ENCODE measurements at regions not wholly inside any gene's neighbourhood (a gene's known extent, or its start where the extent isn't known, plus 50 kb on each side); places are given as distances from the start of the nearest gene placed in this dataset.
"Not testable (repeated sequence)": the region's sequence is repeated elsewhere in the genome, so short reads cannot be mapped to it uniquely, and the experiment has no call there.

GRCh38 chr7:91731976-91732375, 148.5 kb downstream of the MTERF1 start:
- H3K36me3 ChIP-seq = no peaks in the 10 kb centered on the region
- intact Hi-C loops (cut with DNase I) = no loop called here
- no peaks in the 10 kb centered on the region for H3K4me1 ChIP-seq
- H3K4me3 ChIP-seq = no peak overlapping the region
- H3K27me3 ChIP-seq = no peaks in the 10 kb centered on the region
- no peak for DNase-seq (ENCODE audit: extremely low spot score)
- H3K9me3 ChIP-seq = peaks cover 0 to 14% (median 6%) of the 10 kb centered on the region in 4 donors
- no peak overlapping the region for H3K27ac ChIP-seq (replicated peaks in 1 of 4)
- no peak for TF ChIP-seq POLR2A (IDR thresholded peaks at IDR 0.05; ENCODE audit: low read depth)
- no peak for TF ChIP-seq EP300 (IDR thresholded peaks at IDR 0.05)
- no peak for TF ChIP-seq POLR2AphosphoS5 (IDR thresholded peaks at IDR 0.05)
- no peak for TF ChIP-seq CTCF (IDR thresholded peaks at IDR 0.05)
- WGBS = 75% methylated on average over 5 of the region's 5 CpGs

- H3K27ac ChIP-seq (replicated peaks in 1 of 4) = no peak overlapping the region
- H3K9me3 ChIP-seq = peaks cover 0 to 12% (median 10%) of the 10 kb centered on the region in 4 donors
- intact Hi-C loops (cut with DNase I) = no loop called here
- DNase-seq (ENCODE audit: extremely low spot score) = no peak
- WGBS = 87% methylated on average over 3 of the region's 3 CpGs
- no peaks in the 10 kb centered on the region for H3K36me3 ChIP-seq
- no peaks in the 10 kb centered on the region for H3K27me3 ChIP-seq
- no peaks in the 10 kb centered on the region for H3K4me1 ChIP-seq
- H3K4me3 ChIP-seq = no peak overlapping the region
- TF ChIP-seq POLR2A (IDR thresholded peaks at IDR 0.05; ENCODE audit: low read depth) = no peak
- no peak for TF ChIP-seq POLR2AphosphoS5 (IDR thresholded peaks at IDR 0.05)
- TF ChIP-seq CTCF (IDR thresholded peaks at IDR 0.05) = no peak
- TF ChIP-seq EP300 (IDR thresholded peaks at IDR 0.05) = no peak
Measured at GRCh38 chr7:91749418-91749817, 131.1 kb downstream of the MTERF1 start.

GRCh38 chr7:91750091-91750490, 130.4 kb downstream of the MTERF1 start:
- intact Hi-C loops (cut with DNase I) = no loop called here
- H3K27ac ChIP-seq (replicated peaks in 1 of 4) = no peak overlapping the region
- no peaks in the 10 kb centered on the region for H3K4me1 ChIP-seq
- TF ChIP-seq POLR2AphosphoS5 (IDR thresholded peaks at IDR 0.05) (no peak), CTCF (IDR thresholded peaks at IDR 0.05) (no peak), EP300 (IDR thresholded peaks at IDR 0.05) (no peak), POLR2A (IDR thresholded peaks at IDR 0.05; ENCODE audit: low read depth) (no peak)
- no peak overlapping the region for H3K4me3 ChIP-seq
- no peak for DNase-seq (ENCODE audit: extremely low spot score)
- 97% methylated on average over 1 of the region's 1 CpG for WGBS
- H3K36me3 ChIP-seq = no peaks in the 10 kb centered on the region
- peaks cover 0 to 12% (median 10%) of the 10 kb centered on the region in 4 donors for H3K9me3 ChIP-seq
- no peaks in the 10 kb centered on the region for H3K27me3 ChIP-seq

GRCh38 chr7:91752102-91752501, 128.4 kb downstream of the MTERF1 start:
- intact Hi-C loops (cut with DNase I) = no loop called here
- Histone ChIP-seq H3K9me3 (peaks cover 0 to 16% (median 11%) of the 10 kb centered on the region in 4 donors), H3K4me3 (no peak overlapping the region), H3K36me3 (no peaks in the 10 kb centered on the region), H3K27ac (replicated peaks in 1 of 4) (no peak overlapping the region), H3K4me1 (no peaks in the 10 kb centered on the region), H3K27me3 (no peaks in the 10 kb centered on the region)
- DNase-seq (ENCODE audit: extremely low spot score) = no peak
- TF ChIP-seq POLR2AphosphoS5 (IDR thresholded peaks at IDR 0.05) (no peak), POLR2A (IDR thresholded peaks at IDR 0.05; ENCODE audit: low read depth) (no peak), EP300 (IDR thresholded peaks at IDR 0.05) (no peak), CTCF (IDR thresholded peaks at IDR 0.05) (no peak)
- no CpG with 5 or more reads among the region's 1 CpG for WGBS

GRCh38 chr7:91754280-91754679, 126.2 kb downstream of the MTERF1 start:
- H3K36me3 ChIP-seq; intact Hi-C loops (cut with DNase I); H3K4me3 ChIP-seq; H3K27ac ChIP-seq (replicated peaks in 1 of 4); DNase-seq (ENCODE audit: extremely low spot score); H3K4me1 ChIP-seq; H3K27me3 ChIP-seq: not testable (repeated sequence)
- WGBS = 96% methylated on average over 1 of the region's 1 CpG
- peaks cover 0 to 22% (median 12%) of the 10 kb centered on the region in 4 donors for H3K9me3 ChIP-seq

- intact Hi-C loops (cut with DNase I) = not testable (repeated sequence)
Measured at GRCh38 chr7:91755121-91755520, 125.4 kb downstream of the MTERF1 start.

More at GRCh38 chr7:91755121-91755520, 125.4 kb downstream of the MTERF1 start:
- H3K9me3 ChIP-seq = peaks cover 0 to 22% (median 8%) of the 10 kb centered on the region in 4 donors
- H3K4me3 ChIP-seq; H3K36me3 ChIP-seq; H3K27ac ChIP-seq (replicated peaks in 1 of 4); H3K27me3 ChIP-seq; H3K4me1 ChIP-seq; DNase-seq (ENCODE audit: extremely low spot score): not testable (repeated sequence)

All from esophagus muscularis mucosa (tissue), 4 donors.